IMR-90 (cell line): ENCODE measurements at regions not wholly inside any gene's neighbourhood (a gene's known extent, or its start where the extent isn't known, plus 50 kb on each side); places are given as distances from the start of the nearest gene placed in this dataset.
A peak's percentile ranks its signal among the peaks of the same experiment; 100 is the strongest.

ENCODE experiments used
- ATAC-seq: fragments of 200-7000 bp; cut with Tn5 transposase; 2 replicates; pipeline ENCODE4 v1.9.1; 2020; ENCODE audit warnings: low read depth, mild to moderate bottlenecking, moderate library complexity
- BruUV-seq: library from RNA; stranded (reverse); fragments of 400-500 nt; replicated peaks from 2 replicates; lab custom pipeline; 2021; lab: Mats Ljungman, UMichigan
- CTCF ChIA-PET: fragments of 300-600 bp; formaldehyde crosslinking; extraction: SDS; loops from one replicate; lab custom pipeline; 2021; ENCODE audit warnings: antibody characterized with exemption; lab: Yijun Ruan, JAX
- POLR2A ChIA-PET: fragments of 300-600 bp; sonication (Branson Sonifier 250); formaldehyde crosslinking; loops from one replicate; lab custom pipeline; 2022; ENCODE audit warnings: antibody characterized with exemption; ENCODE audit not compliant: unreplicated experiment; lab: Charles Lee
- DNase-seq: peaks from one replicate; pipeline ENCODE4 v3.0.0; 2013
- H2AFZ ChIP-seq: replicated peaks from 2 replicates; pipeline ENCODE3; 2013; ENCODE audit warnings: low read length, mild to moderate bottlenecking; ENCODE audit not compliant: poor library complexity
- H2AK5ac ChIP-seq: 2 replicates; pipeline ENCODE4 v1.6.1; 2013; ENCODE audit warnings: low read depth, low read length, inconsistent platforms
- H2AK9ac ChIP-seq: replicated peaks from 2 replicates; pipeline ENCODE3; 2013; ENCODE audit warnings: mild to moderate bottlenecking, low read depth, low read length, moderate library complexity; ENCODE audit not compliant: poor library complexity
- H2BK120ac ChIP-seq: 2 replicates; pipeline ENCODE4 v1.6.1; 2013; ENCODE audit warnings: low read depth, low read length, inconsistent platforms
- H2BK15ac ChIP-seq: 3 replicates; pipeline ENCODE4 v1.6.1; 2013; ENCODE audit warnings: low read depth, low read length, inconsistent platforms
- H2BK20ac ChIP-seq: 2 replicates; pipeline ENCODE4 v1.6.1; 2013; ENCODE audit warnings: low read depth, mild to moderate bottlenecking, inconsistent platforms, low read length, moderate library complexity
- H2BK5ac ChIP-seq: 2 replicates; pipeline ENCODE4 v1.6.1; 2013; ENCODE audit warnings: mild to moderate bottlenecking, low read depth, low read length, inconsistent platforms; ENCODE audit not compliant: poor library complexity, severe bottlenecking
- H3K14ac ChIP-seq: replicated peaks from 2 replicates; pipeline ENCODE4 v1.6.1; 2013; ENCODE audit warnings: low read depth, low read length, inconsistent platforms
- H3K18ac ChIP-seq: 2 replicates; pipeline ENCODE4 v1.6.1; 2013; ENCODE audit warnings: low read depth, low read length, control low read depth
- H3K23ac ChIP-seq: 2 replicates; pipeline ENCODE4 v1.6.1; 2013; ENCODE audit warnings: low read depth, low read length, inconsistent platforms
- H3K27ac ChIP-seq: 2 replicates; pipeline ENCODE4 v1.5.1; 2013; ENCODE audit warnings: mild to moderate bottlenecking, control low read depth, low read length; ENCODE audit not compliant: insufficient read depth
- H3K27me3 ChIP-seq: 2 replicates; pipeline ENCODE4 v1.6.1; 2013; ENCODE audit warnings: low read length; ENCODE audit not compliant: control insufficient read depth, insufficient read depth
- H3K36me3 ChIP-seq: 2 replicates; pipeline ENCODE4 v1.6.1; 2013; ENCODE audit warnings: low read length, mixed read lengths; ENCODE audit not compliant: control insufficient read depth, insufficient read depth
- H3K4ac ChIP-seq: 2 replicates; pipeline ENCODE4 v1.6.1; 2013; ENCODE audit warnings: low read depth, low read length, inconsistent platforms
- H3K4me1 ChIP-seq: 2 replicates; pipeline ENCODE4 v1.6.1; 2013; ENCODE audit warnings: low read length, mixed read lengths; ENCODE audit not compliant: control insufficient read depth, insufficient read depth
- H3K4me2 ChIP-seq: 2 replicates; pipeline ENCODE4 v1.6.1; 2013; ENCODE audit warnings: low read depth, mild to moderate bottlenecking, control low read depth, low read length, moderate library complexity
- H3K4me3 ChIP-seq: 2 replicates; pipeline ENCODE4 v1.5.1; 2013; ENCODE audit warnings: low read depth, mild to moderate bottlenecking, control low read depth, low read length, moderate library complexity; ENCODE audit not compliant: insufficient read depth
- H3K56ac ChIP-seq: 2 replicates; pipeline ENCODE4 v1.6.1; 2013; ENCODE audit warnings: low read length, inconsistent platforms; ENCODE audit not compliant: insufficient read depth; ENCODE audit errors: extremely low read depth
- H3K79me1 ChIP-seq, 2 experiments: 2 replicates each; pipeline ENCODE4 v1.6.1; 2013; ENCODE audit warnings: low read length in 2 of 2, inconsistent platforms in 1 of 2, low read depth in 1 of 2
- H3K9ac ChIP-seq: 2 replicates; pipeline ENCODE4 v1.6.1; 2013; ENCODE audit warnings: low read depth, low read length, control low read depth
- H3K9me1 ChIP-seq: 2 replicates; pipeline ENCODE4 v1.6.1; 2013; ENCODE audit warnings: low read length, inconsistent platforms; ENCODE audit not compliant: insufficient read depth
- H3K9me3 ChIP-seq: 2 replicates; pipeline ENCODE4 v1.6.1; 2013; ENCODE audit warnings: low read length; ENCODE audit not compliant: control insufficient read depth, insufficient read depth
- H4K20me1 ChIP-seq: 2 replicates; pipeline ENCODE4 v1.6.1; 2013; ENCODE audit warnings: low read length, inconsistent platforms; ENCODE audit not compliant: insufficient read depth
- H4K5ac ChIP-seq: 2 replicates; pipeline ENCODE4 v1.6.1; 2013; ENCODE audit warnings: mild to moderate bottlenecking, low read depth, low read length, control low read depth
- H4K8ac ChIP-seq, 2 experiments: 2 replicates each; pipeline ENCODE4 v1.6.1; 2013; ENCODE audit warnings: low read depth in 2 of 2, low read length in 2 of 2, control low read depth in 1 of 2, inconsistent platforms in 1 of 2
- H4K91ac ChIP-seq: 2 replicates; pipeline ENCODE4 v1.6.1; 2013; ENCODE audit warnings: low read depth, low read length, inconsistent platforms; ENCODE audit not compliant: insufficient read depth
- BHLHE40 ChIP-seq: fragments of 150-350 bp; IDR thresholded peaks from 2 replicates; pipeline ENCODE4 v1.6.1; 2016; ENCODE audit warnings: mild to moderate bottlenecking, low read depth, low read length
- CEBPB ChIP-seq: IDR thresholded peaks from 2 replicates; pipeline ENCODE4 v1.6.1; 2012; ENCODE audit warnings: low read depth, low read length, improper control_type of control experiment
- CHD1 ChIP-seq: IDR thresholded peaks from 2 replicates; pipeline ENCODE4 v1.6.1; 2012; ENCODE audit warnings: low read depth, low read length, improper control_type of control experiment
- FOS ChIP-seq: fragments of 150-350 bp; IDR thresholded peaks from 2 replicates; pipeline ENCODE4 v1.6.1; 2016; ENCODE audit warnings: low read depth, low read length
- MAFK ChIP-seq: IDR thresholded peaks from 2 replicates; pipeline ENCODE4 v1.6.1; 2012; ENCODE audit warnings: low read depth, low read length, improper control_type of control experiment
- MAZ ChIP-seq: IDR thresholded peaks from 2 replicates; pipeline ENCODE4 v1.6.1; 2012; ENCODE audit warnings: low read depth, mild to moderate bottlenecking, low read length, improper control_type of control experiment, moderate library complexity, borderline replicate concordance
- MXI1 ChIP-seq: IDR thresholded peaks from 2 replicates; pipeline ENCODE4 v1.6.1; 2012; ENCODE audit warnings: low read depth, mild to moderate bottlenecking, low read length, moderate library complexity, borderline replicate concordance
- NFE2L2 ChIP-seq: fragments of 150-350 bp; IDR thresholded peaks from 2 replicates; pipeline ENCODE4 v1.6.1; 2016; ENCODE audit warnings: low read depth, mild to moderate bottlenecking, low read length
- POLR2A ChIP-seq: IDR thresholded peaks from 2 replicates; pipeline ENCODE4 v1.6.1; 2012; ENCODE audit warnings: mild to moderate bottlenecking, low read depth, low read length
- RAD21 ChIP-seq: IDR thresholded peaks from 2 replicates; pipeline ENCODE4 v1.6.1; 2012; ENCODE audit warnings: low read length, improper control_type of control experiment
- RCOR1 ChIP-seq: IDR thresholded peaks from 2 replicates; pipeline ENCODE4 v1.6.1; 2012; ENCODE audit warnings: mild to moderate bottlenecking, low read length, improper control_type of control experiment; ENCODE audit not compliant: insufficient replicate concordance
- RFX5 ChIP-seq: IDR thresholded peaks from 2 replicates; pipeline ENCODE4 v1.8.0; 2012; ENCODE audit warnings: low read depth, mild to moderate bottlenecking, low read length, moderate library complexity
- SMC3 ChIP-seq: fragments of 150-350 bp; IDR thresholded peaks from 2 replicates; pipeline ENCODE4 v1.6.1; 2016; ENCODE audit warnings: low read depth, mild to moderate bottlenecking, antibody characterized with exemption, low read length, moderate library complexity
- WGBS, 2 experiments: methylation state at CpG; one replicate each; pipeline versions ENCODE4 v1.1.5 to v1.1.7; 2013; ENCODE audit warnings: missing lambda C conversion rate in 2 of 2; ENCODE audit not compliant: insufficient read length in 1 of 2; ENCODE audit errors: extremely low coverage in 2 of 2; 5-methylcytosine and 5-hydroxymethylcytosine counted together
- dilution Hi-C: fragments of 300-500 bp; cut with HindIII; formaldehyde crosslinking; loops from one replicate; pipeline ENCODE4 v1.14.3; 2018; ENCODE audit warnings: low sequenced_read_pairs; ENCODE audit not compliant: unreplicated experiment
- in situ Hi-C: fragments of 300-500 bp; cut with MboI; formaldehyde crosslinking; loops from 3 replicates; pipeline ENCODE4 v1.14.3; 2019; ENCODE audit warnings: low sequenced_read_pairs, inconsistent platforms, mixed read lengths
- intact Hi-C: fragments of 100-400 bp; cut with micrococcal nuclease; formaldehyde crosslinking; loops from 2 replicates; pipeline ENCODE4 v1.10.0; 2022
- TF ChIP-seq, protein P1 (sequence below): conservative IDR thresholded peaks from 2 replicates; pipeline ENCODE4 v1.5.1; 2012; ENCODE audit warnings: mild to moderate bottlenecking, low read depth, low read length, improper control_type of control experiment
- TF ChIP-seq, protein P2 (sequence below): fragments of 150-350 bp; IDR thresholded peaks from 2 replicates; pipeline ENCODE4 v1.6.1; 2017; ENCODE audit warnings: mild to moderate bottlenecking, antibody characterized with exemption, low read length, low read depth
- TF ChIP-seq, protein P3 (sequence below): fragments of 150-350 bp; IDR thresholded peaks from 2 replicates; pipeline ENCODE4 v1.6.1; 2016; ENCODE audit warnings: low read depth, mild to moderate bottlenecking, low read length, moderate library complexity, borderline replicate concordance

DNA sequence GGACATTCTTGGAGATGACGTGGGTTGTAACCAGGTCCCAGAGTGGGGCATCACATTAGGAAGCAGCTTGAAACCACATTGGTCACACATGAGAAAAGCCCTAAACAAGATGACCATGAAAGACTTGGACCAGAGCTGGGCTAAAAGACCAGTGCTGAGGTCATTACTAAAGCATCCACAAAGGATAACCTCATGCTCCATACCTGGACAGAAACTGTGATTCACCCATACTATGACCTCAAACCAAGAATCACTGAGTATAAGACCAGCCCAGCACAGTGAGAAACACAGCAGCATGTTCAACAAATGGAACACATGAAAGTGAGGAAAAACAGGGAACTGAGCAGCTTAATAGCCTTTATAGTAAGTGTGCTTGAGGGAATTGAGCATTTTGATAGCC lies 635.5 kb upstream of the NETO1 start:
- H2BK20ac ChIP-seq = no peak overlapping the region
- no peak for TF ChIP-seq RAD21
- TF ChIP-seq, protein P1, sequence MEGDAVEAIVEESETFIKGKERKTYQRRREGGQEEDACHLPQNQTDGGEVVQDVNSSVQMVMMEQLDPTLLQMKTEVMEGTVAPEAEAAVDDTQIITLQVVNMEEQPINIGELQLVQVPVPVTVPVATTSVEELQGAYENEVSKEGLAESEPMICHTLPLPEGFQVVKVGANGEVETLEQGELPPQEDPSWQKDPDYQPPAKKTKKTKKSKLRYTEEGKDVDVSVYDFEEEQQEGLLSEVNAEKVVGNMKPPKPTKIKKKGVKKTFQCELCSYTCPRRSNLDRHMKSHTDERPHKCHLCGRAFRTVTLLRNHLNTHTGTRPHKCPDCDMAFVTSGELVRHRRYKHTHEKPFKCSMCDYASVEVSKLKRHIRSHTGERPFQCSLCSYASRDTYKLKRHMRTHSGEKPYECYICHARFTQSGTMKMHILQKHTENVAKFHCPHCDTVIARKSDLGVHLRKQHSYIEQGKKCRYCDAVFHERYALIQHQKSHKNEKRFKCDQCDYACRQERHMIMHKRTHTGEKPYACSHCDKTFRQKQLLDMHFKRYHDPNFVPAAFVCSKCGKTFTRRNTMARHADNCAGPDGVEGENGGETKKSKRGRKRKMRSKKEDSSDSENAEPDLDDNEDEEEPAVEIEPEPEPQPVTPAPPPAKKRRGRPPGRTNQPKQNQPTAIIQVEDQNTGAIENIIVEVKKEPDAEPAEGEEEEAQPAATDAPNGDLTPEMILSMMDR = no peak
- no peak for TF ChIP-seq MXI1
- TF ChIP-seq FOS = no peak
- no peak for TF ChIP-seq SMC3
- TF ChIP-seq MAFK = no peak
- no peak for TF ChIP-seq MAZ
- TF ChIP-seq, protein P2, sequence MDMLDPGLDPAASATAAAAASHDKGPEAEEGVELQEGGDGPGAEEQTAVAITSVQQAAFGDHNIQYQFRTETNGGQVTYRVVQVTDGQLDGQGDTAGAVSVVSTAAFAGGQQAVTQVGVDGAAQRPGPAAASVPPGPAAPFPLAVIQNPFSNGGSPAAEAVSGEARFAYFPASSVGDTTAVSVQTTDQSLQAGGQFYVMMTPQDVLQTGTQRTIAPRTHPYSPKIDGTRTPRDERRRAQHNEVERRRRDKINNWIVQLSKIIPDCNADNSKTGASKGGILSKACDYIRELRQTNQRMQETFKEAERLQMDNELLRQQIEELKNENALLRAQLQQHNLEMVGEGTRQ = no peak
- no peak for TF ChIP-seq CHD1
- TF ChIP-seq, protein P3, sequence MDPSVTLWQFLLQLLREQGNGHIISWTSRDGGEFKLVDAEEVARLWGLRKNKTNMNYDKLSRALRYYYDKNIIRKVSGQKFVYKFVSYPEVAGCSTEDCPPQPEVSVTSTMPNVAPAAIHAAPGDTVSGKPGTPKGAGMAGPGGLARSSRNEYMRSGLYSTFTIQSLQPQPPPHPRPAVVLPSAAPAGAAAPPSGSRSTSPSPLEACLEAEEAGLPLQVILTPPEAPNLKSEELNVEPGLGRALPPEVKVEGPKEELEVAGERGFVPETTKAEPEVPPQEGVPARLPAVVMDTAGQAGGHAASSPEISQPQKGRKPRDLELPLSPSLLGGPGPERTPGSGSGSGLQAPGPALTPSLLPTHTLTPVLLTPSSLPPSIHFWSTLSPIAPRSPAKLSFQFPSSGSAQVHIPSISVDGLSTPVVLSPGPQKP = no peak
- no peak for TF ChIP-seq POLR2A
- no peak for TF ChIP-seq CEBPB
- no peak for TF ChIP-seq BHLHE40
- no peak for TF ChIP-seq RCOR1
- TF ChIP-seq NFE2L2 = no peak
- no peak for TF ChIP-seq RFX5
- dilution Hi-C loops (no loop called here), in situ Hi-C loops (no loop called here), intact Hi-C loops (no loop called here)
- no peak overlapping the region; the same call in 1 of the 2 replicates for H3K4ac ChIP-seq
- H3K9me3 ChIP-seq = no peaks in the 10 kb centered on the region
- no peak overlapping the region for H2AFZ ChIP-seq
- H2BK15ac ChIP-seq = no peak overlapping the region
- DNase-seq = peak; percentile 41
- H3K27me3 ChIP-seq = no peaks in the 10 kb centered on the region
- no peaks in the 10 kb centered on the region for H3K36me3 ChIP-seq
- H2BK5ac ChIP-seq = no peak overlapping the region
- no peak overlapping the region for H2BK120ac ChIP-seq
- no peak overlapping the region for H3K56ac ChIP-seq
- no peaks in the 10 kb centered on the region for H4K20me1 ChIP-seq
- 0% methylated on average over 1 of the region's 1 CpG; no CpG with 5 or more reads in 1 of the 2 experiments for whole genome bisulfite sequencing, 2 experiments
- no TSS peak for BruUV-seq
- no peaks in the 10 kb centered on the region; the same call in 1 of the 2 replicates for H3K9me1 ChIP-seq
- no peak overlapping the region for H3K4me3 ChIP-seq
- H2AK5ac ChIP-seq = no peak overlapping the region
- no peak overlapping the region for H3K27ac ChIP-seq
- peaks cover 4 to 16% of the 10 kb centered on the region in 2 experiments; a peak in 3 of 4 replicates for H3K79me1 ChIP-seq
- ChIA-PET CTCF (no interaction called here), POLR2A (no interaction called here)
- H4K5ac ChIP-seq = no peak overlapping the region
- no peak overlapping the region for H3K18ac ChIP-seq
- H3K9ac ChIP-seq = no peak overlapping the region
- H2AK9ac ChIP-seq = no peak overlapping the region
- 0 out of 2 replicates have a peak overlapping the region, but pooled peaks have one; percentile 10 for H3K14ac ChIP-seq
- no peak for ATAC-seq
- H3K4me2 ChIP-seq = no peak overlapping the region
- H3K4me1 ChIP-seq = no peaks in the 10 kb centered on the region
- H3K23ac ChIP-seq = no peak overlapping the region
- no peak overlapping the region for H4K91ac ChIP-seq
- H4K8ac ChIP-seq = no peak overlapping the region
